ENCODE measurements at regions not wholly inside any gene's neighbourhood (a gene's known extent, or its start where the extent isn't known, plus 50 kb on each side); places are given as distances from the start of the nearest gene placed in this dataset.

DNA sequence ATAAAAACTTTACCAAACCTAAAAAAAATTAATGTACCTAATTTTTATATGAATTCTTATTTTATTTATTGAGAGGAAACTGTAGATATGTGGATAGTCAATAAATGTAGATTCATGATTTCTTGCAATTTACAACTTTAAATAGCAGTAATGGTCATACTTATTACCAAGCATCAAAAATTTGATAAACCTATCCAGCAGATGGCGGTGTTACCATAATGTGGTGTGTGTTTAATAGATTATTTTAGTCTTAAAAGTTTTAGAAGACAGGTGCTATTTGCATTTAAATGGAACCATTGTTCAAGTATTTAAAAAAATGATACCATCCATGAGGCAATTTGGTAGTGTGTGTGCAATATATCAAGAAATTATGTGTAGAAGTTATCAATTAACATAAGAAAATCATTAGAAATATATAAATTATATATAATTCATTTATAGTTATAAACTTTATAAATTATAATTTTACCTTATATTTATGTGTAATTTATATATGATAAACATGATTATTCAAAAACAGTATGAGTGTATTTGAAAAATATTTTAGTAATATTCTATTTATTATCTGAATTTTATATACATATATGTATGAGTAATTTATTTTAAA, 176.0 kb upstream of the BCHE start:
- Histone ChIP-seq H3K27ac (no peak overlapping the region), H3K36me3 (no peaks in the 10 kb centered on the region), H3K9me3 (no peaks in the 10 kb centered on the region), H3K4me1 (no peaks in the 10 kb centered on the region), H3K4me3 (no peak overlapping the region), H3K27me3 (no peaks in the 10 kb centered on the region)
- no peak for DNase-seq (ENCODE audit: low spot score in 2 of 2)
- intact Hi-C loops (cut with DNase I): no loop called here
- no peak for TF ChIP-seq CTCF (IDR thresholded peaks at IDR 0.05)

DNA sequence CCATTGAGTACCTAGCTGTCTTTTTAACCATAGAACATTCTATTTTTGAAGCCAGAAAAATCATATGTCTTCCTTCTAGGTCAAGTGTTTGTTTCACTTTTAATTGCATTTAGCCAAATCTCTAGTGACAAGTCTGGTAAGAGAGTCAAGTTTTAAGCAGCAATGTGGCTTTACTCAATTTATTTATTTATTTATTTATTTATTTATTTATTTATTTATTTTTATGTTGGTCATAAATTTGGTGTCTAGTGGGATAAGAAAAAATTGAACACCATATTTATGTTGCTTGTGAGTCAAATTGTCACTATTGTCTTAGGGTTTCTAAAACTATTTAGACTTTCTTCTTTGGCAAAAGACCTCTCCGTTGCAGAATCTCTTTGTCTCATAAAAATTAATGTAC, 174.5 kb upstream of the BCHE start:
- Histone ChIP-seq H3K9me3 (no peaks in the 10 kb centered on the region), H3K27ac (no peak overlapping the region), H3K27me3 (no peaks in the 10 kb centered on the region), H3K4me1 (no peaks in the 10 kb centered on the region), H3K4me3 (no peak overlapping the region), H3K36me3 (no peaks in the 10 kb centered on the region)
- no peak for TF ChIP-seq CTCF (IDR thresholded peaks at IDR 0.05)
- no peak for DNase-seq (ENCODE audit: low spot score in 2 of 2)
- intact Hi-C loops (cut with DNase I): no loop called here

DNA sequence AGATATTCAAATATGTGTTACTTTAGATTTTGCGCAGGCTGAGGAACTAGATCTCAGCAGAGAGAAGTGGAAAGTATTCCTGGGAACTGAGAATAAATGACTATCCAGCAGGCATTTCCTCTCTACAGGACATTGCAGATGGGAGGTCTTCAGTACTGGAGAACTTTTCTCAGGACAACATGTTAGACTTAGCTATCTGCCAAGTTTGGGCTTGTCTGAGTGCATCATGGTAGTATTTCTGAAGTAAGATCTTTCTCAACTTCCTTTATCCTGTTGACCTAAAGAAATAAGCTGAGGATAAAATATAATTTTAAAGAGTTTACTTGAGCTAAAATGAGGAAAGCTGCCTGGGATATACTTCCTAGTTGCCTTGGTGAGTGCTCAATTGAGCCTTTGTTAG, 167.9 kb upstream of the BCHE start:
- intact Hi-C loops (cut with DNase I): no loop called here
- no peaks in the 10 kb centered on the region for H3K9me3 ChIP-seq
- H3K4me3 ChIP-seq: no peak overlapping the region
- no peak for TF ChIP-seq CTCF (IDR thresholded peaks at IDR 0.05)
- H3K36me3 ChIP-seq: no peaks in the 10 kb centered on the region
- no peaks in the 10 kb centered on the region for H3K4me1 ChIP-seq
- no peak for DNase-seq (ENCODE audit: low spot score in 2 of 2)
- no peaks in the 10 kb centered on the region for H3K27me3 ChIP-seq
- no peak overlapping the region for H3K27ac ChIP-seq

DNA sequence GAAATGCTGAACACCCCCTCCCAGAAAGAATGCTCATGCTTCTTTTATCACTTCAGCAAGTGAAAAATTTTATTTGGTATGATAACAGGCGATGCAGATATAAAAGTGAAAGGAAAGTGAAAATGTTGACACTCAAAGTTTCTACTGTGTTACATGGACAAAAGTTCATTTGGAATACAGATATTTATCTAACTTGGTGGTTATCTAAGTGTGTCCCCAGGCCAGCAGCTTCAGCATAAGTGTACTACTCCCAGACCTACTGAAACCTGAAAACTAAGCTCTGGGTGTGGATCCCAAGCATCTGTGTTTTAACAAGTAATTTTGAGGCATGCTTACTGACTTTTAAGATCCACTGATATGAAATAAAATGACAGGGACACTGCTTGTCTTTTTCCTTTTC, 157.1 kb upstream of the BCHE start:
- H3K36me3 ChIP-seq: no peaks in the 10 kb centered on the region
- H3K9me3 ChIP-seq: no peaks in the 10 kb centered on the region
- no peak overlapping the region for H3K4me3 ChIP-seq
- TF ChIP-seq CTCF (IDR thresholded peaks at IDR 0.05): no peak
- H3K4me1 ChIP-seq: no peaks in the 10 kb centered on the region
- H3K27ac ChIP-seq: no peak overlapping the region
- intact Hi-C loops (cut with DNase I): no loop called here
- H3K27me3 ChIP-seq: no peaks in the 10 kb centered on the region
- no peak for DNase-seq (ENCODE audit: low spot score in 2 of 2)

GRCh38 chr3:165984589-165984988, 147.4 kb upstream of the BCHE start:
- Histone ChIP-seq H3K27ac (no peak overlapping the region), H3K36me3 (no peaks in the 10 kb centered on the region), H3K4me3 (no peak overlapping the region), H3K27me3 (no peaks in the 10 kb centered on the region), H3K4me1 (no peaks in the 10 kb centered on the region), H3K9me3 (no peaks in the 10 kb centered on the region)
- intact Hi-C loops (cut with DNase I): no loop called here
- TF ChIP-seq CTCF (IDR thresholded peaks at IDR 0.05): no peak
- DNase-seq (ENCODE audit: low spot score in 2 of 2): no peak

- no peak for DNase-seq (ENCODE audit: low spot score in 2 of 2)
- no peaks in the 10 kb centered on the region for H3K9me3 ChIP-seq
- intact Hi-C loops (cut with DNase I): no loop called here
- TF ChIP-seq CTCF (IDR thresholded peaks at IDR 0.05): no peak
- H3K4me1 ChIP-seq: no peaks in the 10 kb centered on the region
- H3K27me3 ChIP-seq: no peaks in the 10 kb centered on the region
- no peak overlapping the region for H3K4me3 ChIP-seq
- no peak overlapping the region for H3K27ac ChIP-seq
- H3K36me3 ChIP-seq: no peaks in the 10 kb centered on the region
These were observed 146.1 kb upstream of the BCHE start for GRCh38 chr3:165983284-165983683.

Measured in ascending aorta (tissue), 2 donors.